ENCODE measurements at regions not wholly inside any gene's neighbourhood (a gene's known extent, or its start where the extent isn't known, plus 50 kb on each side); places are given as distances from the start of the nearest gene placed in this dataset.
"Not testable (repeated sequence)": the region's sequence is repeated elsewhere in the genome, so short reads cannot be mapped to it uniquely, and the experiment has no call there.

- CTCF ChIA-PET = no interaction called here
- POLR2A ChIA-PET = no interaction called here
- Mint-ChIP-seq H3K27me3 (ENCODE audit: low read depth) (no peaks in the 10 kb centered on the region), H3K4me1 (ENCODE audit: low read depth) (no peaks in the 10 kb centered on the region), H3K36me3 (ENCODE audit: low read depth) (no peaks in the 10 kb centered on the region), H3K9me3 (ENCODE audit: insufficient read depth) (peaks cover 7% of the 10 kb centered on the region), H3K27ac (no peak overlapping the region), H3K4me3 (no peak overlapping the region)
- DNase-seq (no peak), ATAC-seq (no peak)
Observed at GRCh38 chr2:153641046-153641445, 162.5 kb upstream of the RPRM start.

GRCh38 chr2:153644955-153645354, 166.4 kb upstream of the RPRM start:
- POLR2A ChIA-PET = no interaction called here
- DNase-seq (no peak), ATAC-seq (no peak)
- H3K4me3 Mint-ChIP-seq = no peak overlapping the region
- H3K4me1 Mint-ChIP-seq (ENCODE audit: low read depth) = no peaks in the 10 kb centered on the region
- no peaks in the 10 kb centered on the region for H3K27me3 Mint-ChIP-seq (ENCODE audit: low read depth)
- no peaks in the 10 kb centered on the region for H3K9me3 Mint-ChIP-seq (ENCODE audit: insufficient read depth)
- no peaks in the 10 kb centered on the region for H3K36me3 Mint-ChIP-seq (ENCODE audit: low read depth)
- CTCF ChIA-PET = no interaction called here
- no peak overlapping the region for H3K27ac Mint-ChIP-seq

DNA sequence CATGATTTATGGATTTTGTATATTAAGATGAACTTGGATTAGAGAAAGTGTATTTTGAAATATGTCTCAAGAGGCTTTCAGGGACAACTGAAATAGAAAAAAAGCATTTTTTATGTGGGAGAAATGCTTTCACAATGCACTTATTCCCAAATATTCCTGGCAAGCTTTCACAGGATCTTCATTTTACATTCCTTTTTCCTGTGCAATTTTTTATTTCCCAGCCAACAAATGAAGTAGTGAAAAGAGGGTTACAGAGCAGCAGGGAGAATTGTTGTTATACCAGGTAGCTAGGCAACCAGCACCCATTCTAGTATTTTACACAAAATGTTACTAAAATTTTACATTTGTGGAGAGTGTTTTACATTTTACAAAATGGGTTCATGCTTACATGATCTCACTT, 167.0 kb upstream of the RPRM start:
- Mint-ChIP-seq H3K4me3 (no peak overlapping the region), H3K27me3 (ENCODE audit: low read depth) (no peaks in the 10 kb centered on the region), H3K9me3 (ENCODE audit: insufficient read depth) (no peaks in the 10 kb centered on the region), H3K36me3 (ENCODE audit: low read depth) (no peaks in the 10 kb centered on the region), H3K4me1 (ENCODE audit: low read depth) (no peaks in the 10 kb centered on the region), H3K27ac (no peak overlapping the region)
- ATAC-seq (no peak), DNase-seq (no peak)
- CTCF ChIA-PET = no interaction called here
- POLR2A ChIA-PET = no interaction called here

- POLR2A ChIA-PET = no interaction called here
- H3K27ac Mint-ChIP-seq = no peak overlapping the region
- no peak for DNase-seq
- H3K36me3 Mint-ChIP-seq (ENCODE audit: low read depth) = no peaks in the 10 kb centered on the region
- CTCF ChIA-PET = no interaction called here
- H3K27me3 Mint-ChIP-seq (ENCODE audit: low read depth) = no peaks in the 10 kb centered on the region
- H3K9me3 Mint-ChIP-seq (ENCODE audit: insufficient read depth) = no peaks in the 10 kb centered on the region
- no peak for ATAC-seq
- no peak overlapping the region for H3K4me3 Mint-ChIP-seq
- H3K4me1 Mint-ChIP-seq (ENCODE audit: low read depth) = no peaks in the 10 kb centered on the region
Observed at GRCh38 chr2:153657651-153658050, 179.1 kb upstream of the RPRM start.

DNA sequence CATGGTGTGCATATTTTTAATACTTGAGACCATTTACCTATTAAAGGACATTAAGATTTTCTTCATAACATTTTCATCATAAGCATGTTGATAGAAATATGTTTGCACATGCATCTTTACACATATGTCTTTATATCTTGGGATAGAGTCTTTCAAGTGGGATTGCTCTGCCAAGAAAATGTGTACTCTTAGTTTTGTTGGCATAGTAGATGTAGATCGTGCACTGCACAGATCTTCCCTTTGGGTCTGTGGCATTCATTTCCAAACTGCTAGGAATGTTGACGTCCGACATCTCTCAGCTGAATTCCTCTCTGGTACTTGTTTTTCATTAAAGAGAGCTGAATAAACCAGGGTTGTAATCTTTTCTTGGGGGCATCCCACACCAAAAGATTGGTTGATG, 183.2 kb upstream of the RPRM start:
- H3K27ac Mint-ChIP-seq = no peak overlapping the region
- ChIA-PET CTCF (no interaction called here), POLR2A (no interaction called here)
- no peaks in the 10 kb centered on the region for H3K4me1 Mint-ChIP-seq (ENCODE audit: low read depth)
- H3K27me3 Mint-ChIP-seq (ENCODE audit: low read depth) = no peaks in the 10 kb centered on the region
- no peak overlapping the region for H3K4me3 Mint-ChIP-seq
- H3K36me3 Mint-ChIP-seq (ENCODE audit: low read depth) = no peaks in the 10 kb centered on the region
- no peak for DNase-seq
- ATAC-seq = no peak
- H3K9me3 Mint-ChIP-seq (ENCODE audit: insufficient read depth) = peaks cover 5% of the 10 kb centered on the region

DNA sequence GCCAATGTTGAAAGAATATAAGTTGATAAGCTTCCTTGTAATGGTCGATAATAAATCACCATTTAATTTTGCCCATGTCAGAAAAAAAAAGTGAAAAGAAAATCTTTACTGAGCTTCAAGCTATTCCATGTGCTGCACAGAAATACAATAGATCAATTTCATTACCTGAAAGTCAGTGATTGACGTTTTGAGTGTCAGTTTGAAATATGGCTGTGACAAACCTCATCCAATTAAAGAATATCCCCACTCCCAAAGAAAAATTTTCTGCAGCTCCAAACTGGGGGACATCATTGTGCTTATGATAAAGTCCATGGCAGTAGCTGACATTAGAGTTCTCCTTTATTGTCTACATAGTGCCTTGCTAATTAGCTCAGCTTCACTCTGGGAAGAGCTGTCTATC, 184.8 kb upstream of the RPRM start:
- Mint-ChIP-seq H3K27me3 (ENCODE audit: low read depth) (no peaks in the 10 kb centered on the region), H3K4me1 (ENCODE audit: low read depth) (no peaks in the 10 kb centered on the region), H3K4me3 (no peak overlapping the region), H3K36me3 (ENCODE audit: low read depth) (no peaks in the 10 kb centered on the region), H3K27ac (no peak overlapping the region), H3K9me3 (ENCODE audit: insufficient read depth) (peaks cover 5% of the 10 kb centered on the region)
- ChIA-PET CTCF (no interaction called here), POLR2A (no interaction called here)
- no peak for ATAC-seq
- DNase-seq = no peak

DNA sequence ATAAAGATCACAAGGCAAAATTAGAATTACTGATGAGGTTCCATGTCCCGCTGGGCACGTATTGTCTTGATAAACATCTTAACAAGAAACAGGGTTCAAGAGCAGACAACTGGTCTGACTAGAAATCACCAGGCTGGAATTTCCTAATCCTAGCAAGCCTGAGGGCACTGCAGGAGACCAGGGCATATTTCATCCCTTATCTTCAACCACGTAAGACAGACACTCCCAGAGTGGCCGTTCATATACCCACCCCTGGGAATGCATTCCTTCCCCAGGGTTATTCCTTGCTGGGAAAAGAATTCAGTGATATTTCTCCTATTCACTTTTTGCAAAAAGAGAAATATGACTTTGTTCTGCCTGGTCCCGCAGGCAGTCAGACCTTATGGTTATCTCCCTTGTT, 185.4 kb upstream of the RPRM start:
- H3K36me3 Mint-ChIP-seq (ENCODE audit: low read depth); POLR2A ChIA-PET; CTCF ChIA-PET; H3K9me3 Mint-ChIP-seq (ENCODE audit: insufficient read depth); H3K27ac Mint-ChIP-seq; ATAC-seq; H3K4me3 Mint-ChIP-seq; H3K27me3 Mint-ChIP-seq (ENCODE audit: low read depth); H3K4me1 Mint-ChIP-seq (ENCODE audit: low read depth); DNase-seq: not testable (repeated sequence)

- ChIA-PET POLR2A (no interaction called here), CTCF (no interaction called here)
- no peak for DNase-seq
- ATAC-seq = no peak
- H3K4me3 Mint-ChIP-seq = no peak overlapping the region
- H3K4me1 Mint-ChIP-seq (ENCODE audit: low read depth) = no peaks in the 10 kb centered on the region
- peaks cover 5% of the 10 kb centered on the region for H3K9me3 Mint-ChIP-seq (ENCODE audit: insufficient read depth)
- H3K36me3 Mint-ChIP-seq (ENCODE audit: low read depth) = no peaks in the 10 kb centered on the region
- no peak overlapping the region for H3K27ac Mint-ChIP-seq
- H3K27me3 Mint-ChIP-seq (ENCODE audit: low read depth) = no peaks in the 10 kb centered on the region
Observed at GRCh38 chr2:153667475-153667874, 188.9 kb upstream of the RPRM start.

- ATAC-seq (no peak), DNase-seq (no peak)
- ChIA-PET CTCF (no interaction called here), POLR2A (no interaction called here)
- no peaks in the 10 kb centered on the region for H3K36me3 Mint-ChIP-seq (ENCODE audit: low read depth)
- H3K4me1 Mint-ChIP-seq (ENCODE audit: low read depth) = no peaks in the 10 kb centered on the region
- no peaks in the 10 kb centered on the region for H3K27me3 Mint-ChIP-seq (ENCODE audit: low read depth)
- peaks cover 5% of the 10 kb centered on the region for H3K9me3 Mint-ChIP-seq (ENCODE audit: insufficient read depth)
- no peak overlapping the region for H3K4me3 Mint-ChIP-seq
- H3K27ac Mint-ChIP-seq = no peak overlapping the region
Observed at GRCh38 chr2:153668923-153669322, 190.4 kb upstream of the RPRM start.

DNA sequence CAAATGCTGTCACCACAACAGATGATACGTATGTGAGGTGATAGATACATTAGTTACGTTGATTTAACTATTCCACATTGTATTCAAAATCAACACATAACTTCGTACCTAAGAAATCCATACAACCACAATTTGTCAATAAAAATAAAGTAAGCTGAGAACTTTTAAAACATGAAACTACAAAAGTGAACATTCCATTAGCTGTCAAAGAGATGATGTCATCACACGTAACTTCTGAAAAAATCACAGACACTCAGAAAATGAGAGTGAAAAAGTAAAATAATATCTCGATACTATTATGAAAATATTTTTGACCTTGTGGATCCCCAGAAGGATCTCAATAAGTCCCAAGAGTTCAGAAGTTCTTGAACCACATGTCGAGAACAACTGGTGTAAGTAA, 161.6 kb upstream of the GALNT13 start:
- Mint-ChIP-seq H3K9me3 (ENCODE audit: insufficient read depth) (peaks cover 9% of the 10 kb centered on the region), H3K4me1 (ENCODE audit: low read depth) (no peaks in the 10 kb centered on the region), H3K36me3 (ENCODE audit: low read depth) (no peaks in the 10 kb centered on the region), H3K27me3 (ENCODE audit: low read depth) (no peaks in the 10 kb centered on the region), H3K27ac (no peak overlapping the region), H3K4me3 (no peak overlapping the region)
- no peak for ATAC-seq
- ChIA-PET CTCF (no interaction called here), POLR2A (no interaction called here)
- no peak for DNase-seq

- peaks cover 12% of the 10 kb centered on the region for H3K9me3 Mint-ChIP-seq (ENCODE audit: insufficient read depth)
- CTCF ChIA-PET = no interaction called here
- no peak overlapping the region for H3K27ac Mint-ChIP-seq
- H3K27me3 Mint-ChIP-seq (ENCODE audit: low read depth) = no peaks in the 10 kb centered on the region
- no peak for DNase-seq
- no peaks in the 10 kb centered on the region for H3K36me3 Mint-ChIP-seq (ENCODE audit: low read depth)
- no peak overlapping the region for H3K4me3 Mint-ChIP-seq
- H3K4me1 Mint-ChIP-seq (ENCODE audit: low read depth) = no peaks in the 10 kb centered on the region
- POLR2A ChIA-PET = no interaction called here
- no peak for ATAC-seq
Observed at GRCh38 chr2:153715218-153715850, 156.4 kb upstream of the GALNT13 start.

DNA sequence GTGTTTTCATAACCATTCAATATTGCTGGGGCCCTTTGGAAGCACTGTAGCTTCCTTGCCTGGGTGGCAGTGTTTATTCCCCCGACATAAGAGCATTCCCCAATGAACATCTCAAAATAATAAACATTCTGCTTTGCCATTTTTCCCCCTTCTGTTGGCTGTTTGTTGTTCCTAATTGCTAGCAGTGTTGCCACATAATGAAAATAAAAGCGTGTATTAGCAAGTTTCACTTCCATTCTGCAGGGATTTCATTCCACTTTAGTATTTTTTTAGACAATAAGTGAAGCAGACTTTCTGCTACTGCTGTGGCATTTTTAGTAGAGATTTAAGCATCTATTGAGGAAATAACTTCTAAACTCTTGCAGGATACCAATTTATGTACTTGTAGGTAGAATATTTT, 154.7 kb upstream of the GALNT13 start:
- ATAC-seq (no peak), DNase-seq (no peak)
- Mint-ChIP-seq H3K9me3 (ENCODE audit: insufficient read depth) (peaks cover 11% of the 10 kb centered on the region), H3K4me1 (ENCODE audit: low read depth) (no peaks in the 10 kb centered on the region), H3K4me3 (no peak overlapping the region), H3K27ac (no peak overlapping the region), H3K36me3 (ENCODE audit: low read depth) (no peaks in the 10 kb centered on the region), H3K27me3 (ENCODE audit: low read depth) (no peaks in the 10 kb centered on the region)
- ChIA-PET CTCF (no interaction called here), POLR2A (no interaction called here)

GRCh38 chr2:153739394-153739793, 132.3 kb upstream of the GALNT13 start:
- Mint-ChIP-seq H3K27ac (no peak overlapping the region), H3K36me3 (ENCODE audit: low read depth) (no peaks in the 10 kb centered on the region), H3K4me3 (no peak overlapping the region), H3K27me3 (ENCODE audit: low read depth) (no peaks in the 10 kb centered on the region), H3K4me1 (ENCODE audit: low read depth) (no peaks in the 10 kb centered on the region), H3K9me3 (ENCODE audit: insufficient read depth) (peaks cover 16% of the 10 kb centered on the region)
- ChIA-PET POLR2A (no interaction called here), CTCF (no interaction called here)
- DNase-seq (no peak), ATAC-seq (no peak)
